NT2/D1 (cell line): ENCODE measurements at regions not wholly inside any gene's neighbourhood (a gene's known extent, or its start where the extent isn't known, plus 50 kb on each side); places are given as distances from the start of the nearest gene placed in this dataset.

Experiments
- DNase-seq: peaks from one replicate; pipeline ENCODE4 v3.0.0-alpha.2; 2011; ENCODE audit warnings: low read depth, low spot score
- H3K27me3 ChIP-seq: 2 replicates; pipeline ENCODE4 v1.6.0; 2011; ENCODE audit warnings: mild to moderate bottlenecking; ENCODE audit not compliant: insufficient read length, insufficient read depth
- H3K36me3 ChIP-seq: 2 replicates; pipeline ENCODE4 v1.6.1; 2011; ENCODE audit warnings: mild to moderate bottlenecking, low read length, mixed read lengths; ENCODE audit not compliant: insufficient read depth, insufficient read length
- H3K4me1 ChIP-seq: 2 replicates; pipeline ENCODE4 v1.5.1; 2011; ENCODE audit not compliant: insufficient read depth, insufficient read length
- H3K4me3 ChIP-seq: 2 replicates; pipeline ENCODE4 v1.5.1; 2011; ENCODE audit warnings: low read depth; ENCODE audit not compliant: insufficient read length
- H3K9ac ChIP-seq: 2 replicates; pipeline ENCODE4 v1.6.0; 2011; ENCODE audit warnings: low read depth; ENCODE audit not compliant: insufficient read length
- H3K9me3 ChIP-seq: 2 replicates; pipeline ENCODE4 v1.5.1; 2011; ENCODE audit warnings: mild to moderate bottlenecking, low read length; ENCODE audit not compliant: insufficient read depth
- SUZ12 ChIP-seq: IDR thresholded peaks from 2 replicates; pipeline ENCODE4 v1.6.1; 2011; ENCODE audit not compliant: insufficient read length, insufficient read depth; ENCODE audit errors: extremely low read depth
- YY1 ChIP-seq: IDR thresholded peaks from 2 replicates; pipeline ENCODE4 v1.6.1; 2011; ENCODE audit not compliant: insufficient read length, insufficient read depth
- ZNF274 ChIP-seq: IDR thresholded peaks from 2 replicates; pipeline ENCODE4 v1.6.1; 2011; ENCODE audit warnings: mild to moderate bottlenecking, low read depth, low read length

GRCh38 chr3:8152821-8153418 lies 348.7 kb upstream of the LMCD1 start:
- TF ChIP-seq YY1 (no peak), ZNF274 (no peak), SUZ12 (no peak)
- no peaks in the 10 kb centered on the region for H3K9me3 ChIP-seq
- H3K4me3 ChIP-seq = no peak overlapping the region
- no peak for DNase-seq
- H3K36me3 ChIP-seq = no peaks in the 10 kb centered on the region
- H3K4me1 ChIP-seq = no peaks in the 10 kb centered on the region
- H3K27me3 ChIP-seq = no peaks in the 10 kb centered on the region
- no peak overlapping the region for H3K9ac ChIP-seq

DNA sequence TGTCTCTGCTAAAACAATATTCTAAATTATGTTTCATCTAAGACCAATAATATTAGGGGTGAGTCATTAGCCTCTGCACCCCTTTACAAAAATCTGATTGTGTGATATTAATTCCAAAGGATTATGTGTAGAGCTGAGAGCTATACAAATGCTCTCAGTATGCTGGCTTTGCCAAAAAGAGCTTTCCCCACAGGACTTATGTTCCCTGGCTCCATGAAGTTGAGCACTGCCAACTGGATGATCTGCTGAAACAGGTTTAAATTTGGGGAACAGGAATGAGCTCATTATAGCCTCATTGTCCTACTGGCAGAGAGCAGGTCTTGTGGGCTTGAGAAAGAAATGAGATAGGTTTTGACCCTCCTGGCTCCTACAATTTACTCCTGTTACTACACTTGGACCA lies 347.8 kb upstream of the LMCD1 start:
- Histone ChIP-seq H3K27me3 (no peaks in the 10 kb centered on the region), H3K4me1 (no peaks in the 10 kb centered on the region), H3K9ac (no peak overlapping the region), H3K9me3 (no peaks in the 10 kb centered on the region), H3K36me3 (no peaks in the 10 kb centered on the region), H3K4me3 (no peak overlapping the region)
- DNase-seq = no peak
- TF ChIP-seq ZNF274 (no peak), YY1 (no peak), SUZ12 (no peak)

DNA sequence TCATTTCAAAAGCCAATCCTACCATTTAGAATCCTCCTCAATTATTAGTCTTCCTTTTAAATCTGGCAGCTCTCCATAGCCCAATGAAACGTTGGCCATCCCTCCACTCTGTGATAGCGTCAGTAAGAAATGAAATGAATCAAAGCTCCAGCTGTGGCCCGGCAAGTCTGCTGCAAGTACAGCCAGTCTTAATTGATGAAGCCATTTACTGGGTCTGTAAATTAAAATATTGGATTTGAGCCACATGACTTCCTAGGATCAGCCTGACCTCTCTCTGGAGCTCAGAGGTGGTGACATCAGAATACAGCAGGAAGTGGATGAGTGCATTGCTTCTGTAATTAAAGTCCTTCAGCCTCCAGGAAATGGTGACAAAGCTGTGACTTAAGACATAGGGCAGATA lies 347.0 kb upstream of the LMCD1 start:
- Histone ChIP-seq H3K9me3 (no peaks in the 10 kb centered on the region), H3K9ac (no peak overlapping the region), H3K36me3 (no peaks in the 10 kb centered on the region), H3K4me3 (no peak overlapping the region), H3K4me1 (no peaks in the 10 kb centered on the region), H3K27me3 (no peaks in the 10 kb centered on the region)
- TF ChIP-seq YY1 (no peak), ZNF274 (no peak), SUZ12 (no peak)
- no peak for DNase-seq

- H3K4me3 ChIP-seq = no peak overlapping the region
- TF ChIP-seq SUZ12 (no peak), YY1 (no peak), ZNF274 (no peak)
- H3K36me3 ChIP-seq = no peaks in the 10 kb centered on the region
- no peaks in the 10 kb centered on the region for H3K4me1 ChIP-seq
- no peak for DNase-seq
- no peaks in the 10 kb centered on the region for H3K27me3 ChIP-seq
- H3K9ac ChIP-seq = no peak overlapping the region
- no peaks in the 10 kb centered on the region for H3K9me3 ChIP-seq
Measured at GRCh38 chr3:8156138-8156537, 345.5 kb upstream of the LMCD1 start.

- no peak for TF ChIP-seq ZNF274
- no peak for TF ChIP-seq SUZ12
- TF ChIP-seq YY1 = no peak
- H3K4me3 ChIP-seq = no peak overlapping the region
- no peak overlapping the region for H3K9ac ChIP-seq
- DNase-seq = no peak
- H3K9me3 ChIP-seq = no peaks in the 10 kb centered on the region
- H3K4me1 ChIP-seq = no peaks in the 10 kb centered on the region
- no peaks in the 10 kb centered on the region for H3K36me3 ChIP-seq
- H3K27me3 ChIP-seq = no peaks in the 10 kb centered on the region
Measured at GRCh38 chr3:8156831-8157230, 344.8 kb upstream of the LMCD1 start.

DNA sequence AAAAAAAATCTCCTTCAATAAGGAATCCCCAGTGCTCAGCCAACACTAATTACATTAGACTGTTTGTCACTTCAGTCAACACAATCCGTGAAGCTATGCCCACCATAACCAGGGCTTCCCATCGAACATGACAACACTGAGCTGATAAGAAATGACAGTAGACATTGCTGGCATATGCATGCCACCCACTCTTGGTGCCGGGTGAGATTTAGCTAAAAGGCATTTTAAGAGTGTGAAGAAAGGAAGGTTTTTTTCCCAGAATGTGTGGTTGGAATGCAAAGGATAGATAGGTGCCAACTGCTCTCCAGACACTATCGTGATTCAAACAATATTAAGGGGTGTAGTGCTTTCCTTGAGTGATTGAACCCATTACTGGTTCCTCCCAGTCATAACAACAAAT lies 344.0 kb upstream of the LMCD1 start:
- Histone ChIP-seq H3K27me3 (no peaks in the 10 kb centered on the region), H3K9me3 (no peaks in the 10 kb centered on the region), H3K4me3 (no peak overlapping the region), H3K36me3 (no peaks in the 10 kb centered on the region), H3K4me1 (no peaks in the 10 kb centered on the region), H3K9ac (no peak overlapping the region)
- TF ChIP-seq YY1 = no peak
- TF ChIP-seq ZNF274 = no peak
- no peak for TF ChIP-seq SUZ12
- no peak for DNase-seq

GRCh38 chr3:8164145-8164544 lies 337.5 kb upstream of the LMCD1 start:
- Histone ChIP-seq H3K4me1 (no peaks in the 10 kb centered on the region), H3K4me3 (no peak overlapping the region), H3K27me3 (no peaks in the 10 kb centered on the region), H3K9ac (no peak overlapping the region), H3K9me3 (no peaks in the 10 kb centered on the region), H3K36me3 (no peaks in the 10 kb centered on the region)
- DNase-seq = no peak
- no peak for TF ChIP-seq YY1
- no peak for TF ChIP-seq SUZ12
- no peak for TF ChIP-seq ZNF274

DNA sequence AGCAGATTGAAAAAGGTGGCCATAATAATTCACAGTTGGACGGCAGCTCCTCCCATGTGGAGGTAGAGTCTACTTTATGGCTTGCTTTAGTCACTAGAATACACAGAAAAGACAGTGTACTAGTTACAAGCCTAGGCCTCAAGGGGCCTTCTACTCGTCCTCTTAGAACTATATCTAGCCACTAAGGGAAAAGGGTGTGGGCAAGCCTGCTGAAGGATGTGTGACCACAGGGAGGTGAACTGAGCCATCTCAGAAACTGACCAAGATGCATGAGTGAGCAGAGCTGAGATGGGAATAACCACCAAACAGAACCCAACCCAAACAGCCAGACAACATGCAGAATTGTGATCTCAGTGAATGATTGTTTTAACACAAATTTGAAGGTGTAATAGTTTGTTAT lies 335.6 kb upstream of the LMCD1 start:
- H3K27me3 ChIP-seq = no peaks in the 10 kb centered on the region
- H3K4me3 ChIP-seq = no peak overlapping the region
- H3K4me1 ChIP-seq = no peaks in the 10 kb centered on the region
- no peak overlapping the region for H3K9ac ChIP-seq
- no peak for TF ChIP-seq SUZ12
- no peak for TF ChIP-seq YY1
- no peak for TF ChIP-seq ZNF274
- H3K9me3 ChIP-seq = no peaks in the 10 kb centered on the region
- H3K36me3 ChIP-seq = no peaks in the 10 kb centered on the region
- DNase-seq = no peak
